22Rv1 (cell line): ENCODE measurements at regions not wholly inside any gene's neighbourhood (a gene's known extent, or its start where the extent isn't known, plus 50 kb on each side); places are given as distances from the start of the nearest gene placed in this dataset.

Experiments used
- ZFX ChIP-seq: fragments of 450-650 bp; IDR thresholded peaks from 2 replicates; pipeline ENCODE4 v1.6.1; 2017; ENCODE audit warnings: antibody characterized with exemption, borderline replicate concordance
- TF ChIP-seq, protein P1 (sequence below): fragments of 450-650 bp; IDR thresholded peaks from 2 replicates; pipeline ENCODE4 v1.5.1; 2017; ENCODE audit warnings: mild to moderate bottlenecking

- TF ChIP-seq, protein P1, sequence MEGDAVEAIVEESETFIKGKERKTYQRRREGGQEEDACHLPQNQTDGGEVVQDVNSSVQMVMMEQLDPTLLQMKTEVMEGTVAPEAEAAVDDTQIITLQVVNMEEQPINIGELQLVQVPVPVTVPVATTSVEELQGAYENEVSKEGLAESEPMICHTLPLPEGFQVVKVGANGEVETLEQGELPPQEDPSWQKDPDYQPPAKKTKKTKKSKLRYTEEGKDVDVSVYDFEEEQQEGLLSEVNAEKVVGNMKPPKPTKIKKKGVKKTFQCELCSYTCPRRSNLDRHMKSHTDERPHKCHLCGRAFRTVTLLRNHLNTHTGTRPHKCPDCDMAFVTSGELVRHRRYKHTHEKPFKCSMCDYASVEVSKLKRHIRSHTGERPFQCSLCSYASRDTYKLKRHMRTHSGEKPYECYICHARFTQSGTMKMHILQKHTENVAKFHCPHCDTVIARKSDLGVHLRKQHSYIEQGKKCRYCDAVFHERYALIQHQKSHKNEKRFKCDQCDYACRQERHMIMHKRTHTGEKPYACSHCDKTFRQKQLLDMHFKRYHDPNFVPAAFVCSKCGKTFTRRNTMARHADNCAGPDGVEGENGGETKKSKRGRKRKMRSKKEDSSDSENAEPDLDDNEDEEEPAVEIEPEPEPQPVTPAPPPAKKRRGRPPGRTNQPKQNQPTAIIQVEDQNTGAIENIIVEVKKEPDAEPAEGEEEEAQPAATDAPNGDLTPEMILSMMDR: no peak
- no peak for TF ChIP-seq ZFX
These were observed 73.8 kb upstream of the SLC1A1 start for GRCh38 chr9:4416467-4416866.
